Middle frontal gyrus (tissue), 1 donor: ENCODE measurements at regions not wholly inside any gene's neighbourhood (a gene's known extent, or its start where the extent isn't known, plus 50 kb on each side); places are given as distances from the start of the nearest gene placed in this dataset.
"Not testable (repeated sequence)": the region's sequence is repeated elsewhere in the genome, so short reads cannot be mapped to it uniquely, and the experiment has no call there.

ENCODE experiments used
- DNase-seq: peaks from one replicate; pipeline ENCODE4 v3.0.0-alpha.2; 2015; ENCODE audit warnings: low spot score; ENCODE audit errors: extremely low spot score

DNA sequence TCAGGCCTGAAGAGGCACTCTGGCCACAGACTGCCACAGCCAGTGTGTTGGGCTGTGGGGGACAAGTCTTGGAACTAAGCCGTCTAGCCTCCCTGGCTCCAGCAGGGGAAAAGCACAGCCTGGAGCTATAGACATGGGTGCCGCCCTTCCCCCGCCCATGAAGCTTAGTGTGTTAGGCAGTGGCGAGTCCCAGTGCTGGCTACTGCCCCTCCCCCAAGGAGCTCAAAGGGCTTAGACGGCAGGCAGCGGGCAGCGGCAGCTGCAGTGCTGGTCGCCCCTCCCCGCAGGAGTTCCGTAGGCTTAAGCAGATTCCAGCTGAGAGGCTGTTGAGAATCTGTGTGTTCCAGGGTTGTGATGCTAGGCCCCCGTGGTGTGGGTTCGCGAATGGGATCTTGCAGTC, 135.8 kb upstream of the RORA start:
- no peak for DNase-seq

DNA sequence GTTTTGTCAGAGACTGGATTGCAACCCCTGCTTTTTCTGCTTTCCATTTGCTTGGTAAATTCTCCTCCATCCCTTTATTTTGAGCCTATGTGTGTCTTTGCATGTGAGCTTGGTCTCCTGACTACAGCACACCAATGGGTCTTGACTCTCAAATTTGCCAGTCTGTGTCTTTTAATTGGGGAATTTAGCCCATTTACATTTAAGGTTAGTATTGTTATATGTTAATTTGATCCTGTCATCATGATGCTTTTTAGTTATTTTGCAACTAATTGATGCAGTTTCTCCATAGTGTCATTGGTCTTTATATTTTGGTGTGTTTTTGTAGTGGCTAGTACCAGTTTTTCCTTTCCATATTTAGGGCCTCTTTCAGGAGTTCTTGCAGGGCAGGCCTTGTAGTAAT, 133.8 kb upstream of the RORA start:
- DNase-seq = not testable (repeated sequence)

DNA sequence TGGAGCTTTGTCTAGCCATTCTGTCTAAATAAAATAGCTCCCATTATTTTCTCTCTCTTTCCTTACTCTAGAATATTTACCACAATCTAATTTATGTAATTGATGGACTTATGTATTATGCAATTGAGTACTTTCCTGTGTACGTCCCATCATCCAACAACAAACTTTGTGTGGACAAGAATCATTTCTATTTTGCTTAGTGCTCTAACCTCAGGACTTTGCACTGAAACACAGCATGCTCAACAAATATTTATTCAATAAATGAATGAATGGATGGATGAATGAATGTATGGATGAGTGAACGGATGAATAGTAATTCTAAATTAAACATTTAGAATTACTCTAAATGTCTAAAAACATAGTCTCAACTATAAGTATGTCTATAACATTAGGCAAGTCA, 115.2 kb upstream of the RORA start:
- DNase-seq = no peak

DNA sequence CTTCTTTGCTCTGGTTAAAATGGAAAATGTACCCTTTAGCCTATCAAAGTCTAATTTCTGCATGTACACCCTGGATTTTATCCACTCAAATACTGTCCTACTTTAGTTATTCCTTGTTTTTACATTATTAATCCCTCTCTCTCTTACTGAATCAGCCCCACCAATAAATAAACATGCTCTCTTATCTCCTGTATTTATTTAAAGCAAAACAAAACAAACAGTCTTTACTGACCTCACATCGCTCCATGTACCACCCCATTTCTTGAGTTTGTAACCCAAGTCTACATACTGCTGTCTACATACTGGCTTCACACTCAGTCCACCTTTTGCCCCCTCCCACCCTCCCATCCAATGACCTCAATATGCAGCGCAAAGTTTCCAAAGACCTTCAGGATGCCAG, 113.3 kb upstream of the RORA start:
- DNase-seq = no peak

DNA sequence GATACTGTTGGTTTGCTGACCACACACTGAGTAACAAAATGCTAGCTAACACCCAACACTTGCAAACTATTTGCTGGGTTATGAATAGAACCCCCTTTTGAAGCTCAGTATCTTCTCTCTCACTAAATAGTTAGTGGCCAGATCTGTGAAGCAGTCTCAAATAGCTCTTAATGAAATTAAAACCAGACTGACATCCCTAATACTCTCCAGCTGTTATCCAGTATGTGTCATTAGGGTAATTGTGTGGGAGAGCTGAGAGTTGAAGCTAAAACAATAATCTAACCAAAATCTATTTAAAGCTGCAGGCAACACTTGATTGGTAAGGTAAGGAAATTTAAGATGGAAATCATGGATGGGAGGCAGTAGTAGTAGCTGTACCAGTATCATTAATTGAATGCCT, 110.4 kb upstream of the RORA start:
- DNase-seq = no peak

DNA sequence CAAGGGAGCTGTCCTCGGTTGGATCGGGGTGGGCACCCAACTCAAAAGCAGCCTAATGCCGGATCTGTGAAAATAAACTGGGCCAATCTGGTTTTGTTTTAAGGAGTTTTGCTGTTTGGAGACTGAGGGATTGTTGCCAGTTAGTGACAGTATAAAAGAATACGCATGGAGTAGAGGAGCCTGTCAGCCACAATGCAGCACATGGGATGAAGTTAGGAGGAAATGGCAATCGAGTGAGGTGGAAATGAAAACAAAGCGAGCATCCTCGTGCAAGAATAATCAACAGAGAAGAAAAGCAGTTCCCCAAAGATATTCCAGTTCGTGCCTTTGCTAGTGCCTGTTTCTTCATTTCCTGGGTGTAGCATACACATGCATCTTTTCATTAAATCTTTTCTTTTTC, 108.4 kb upstream of the RORA start:
- DNase-seq = no peak

DNA sequence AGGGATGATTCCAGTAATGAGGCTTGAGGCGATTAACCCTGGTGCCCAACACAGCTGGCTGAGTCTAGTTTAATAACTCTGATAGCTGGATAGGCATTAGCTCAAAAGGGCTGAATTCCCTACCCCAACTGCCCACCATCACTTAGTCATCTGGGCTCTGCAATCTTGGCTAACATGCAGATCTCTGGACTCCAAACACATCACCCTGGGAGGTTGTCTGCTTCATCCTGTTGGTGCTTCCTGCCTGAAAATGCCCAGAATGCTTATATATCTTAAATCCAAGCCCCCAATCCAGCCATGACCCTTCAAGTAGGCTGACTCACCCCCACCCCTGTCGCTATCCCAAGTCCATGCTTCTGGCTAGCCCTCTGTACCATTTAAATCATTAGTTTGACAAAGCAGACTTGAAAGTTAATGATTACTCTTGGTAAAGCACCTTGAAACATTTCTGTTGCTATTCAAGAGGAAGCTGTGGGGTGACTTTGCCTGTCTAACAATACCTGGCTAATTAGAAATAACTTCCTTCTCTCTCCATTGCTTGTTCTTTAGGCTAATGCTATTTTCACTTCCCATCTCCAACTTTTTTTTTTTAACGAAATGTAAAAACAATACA, 107.0 kb upstream of the RORA start:
- no peak for DNase-seq

DNA sequence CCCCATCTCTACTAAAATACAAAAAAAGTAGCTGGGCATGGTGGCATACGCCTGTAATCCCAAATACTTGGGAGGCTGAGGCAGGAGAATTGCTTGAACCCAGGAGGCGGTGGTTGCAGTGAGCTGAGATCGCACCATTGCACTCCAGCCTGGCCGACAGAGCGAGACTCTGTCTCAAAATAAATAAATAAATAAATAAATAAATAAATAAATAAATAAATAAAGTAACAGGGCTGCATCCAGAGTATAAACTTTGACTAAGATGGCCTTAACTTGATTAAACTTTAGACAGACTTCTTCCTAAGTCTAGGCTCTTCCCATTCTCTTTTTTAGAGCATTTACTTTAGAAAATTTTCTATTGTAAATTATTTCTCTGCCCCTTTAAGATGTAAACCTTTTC, 105.6 kb upstream of the RORA start:
- not testable (repeated sequence) for DNase-seq

DNA sequence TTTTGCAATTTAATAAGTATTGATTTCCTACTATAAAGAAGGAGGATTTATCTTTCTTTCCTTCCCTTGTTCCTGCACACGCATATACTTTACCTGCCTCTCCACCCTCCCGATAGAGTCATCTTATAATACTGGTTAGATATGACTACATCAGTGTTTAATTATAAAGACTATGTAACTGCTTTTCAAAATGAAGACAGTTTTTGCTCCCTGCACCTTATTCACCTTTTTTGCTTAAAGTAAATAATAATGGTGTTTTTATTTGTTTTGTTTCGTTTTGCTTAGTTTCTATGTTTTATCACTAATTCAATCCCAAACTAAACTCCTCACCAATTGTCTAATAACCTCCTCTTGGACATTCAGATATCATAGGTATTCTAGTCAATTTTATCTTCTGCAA, 101.9 kb upstream of the RORA start:
- no peak for DNase-seq

DNA sequence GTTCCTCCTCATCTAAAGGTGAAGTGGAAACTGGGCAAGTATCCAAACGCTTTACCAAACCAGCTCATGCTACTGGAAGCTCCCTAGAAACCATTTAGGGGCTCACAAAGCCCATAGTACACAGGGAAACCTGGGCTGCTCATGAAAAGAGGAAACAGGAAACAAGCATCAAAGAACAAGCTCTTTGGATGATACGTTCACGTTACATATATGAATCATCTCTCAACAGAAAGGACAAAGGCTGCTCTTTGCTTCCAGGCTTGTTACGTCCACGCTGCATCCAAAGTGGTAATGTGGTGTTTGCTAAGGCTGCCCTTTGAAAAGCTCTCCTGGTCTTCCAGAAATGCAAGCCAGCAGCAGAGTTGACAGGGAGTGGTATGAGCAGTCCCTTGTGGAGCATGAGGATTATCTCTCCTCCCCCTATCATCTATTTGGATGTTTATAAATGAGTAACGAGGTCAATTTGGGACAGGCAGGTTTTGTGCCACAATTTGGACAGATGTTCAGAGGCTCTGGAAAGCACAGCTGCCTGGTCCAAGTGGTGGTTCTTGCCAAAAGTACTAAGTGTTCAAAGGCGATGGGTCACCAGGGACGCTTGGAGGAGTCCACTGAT, 98.0 kb upstream of the RORA start:
- no peak for DNase-seq

DNA sequence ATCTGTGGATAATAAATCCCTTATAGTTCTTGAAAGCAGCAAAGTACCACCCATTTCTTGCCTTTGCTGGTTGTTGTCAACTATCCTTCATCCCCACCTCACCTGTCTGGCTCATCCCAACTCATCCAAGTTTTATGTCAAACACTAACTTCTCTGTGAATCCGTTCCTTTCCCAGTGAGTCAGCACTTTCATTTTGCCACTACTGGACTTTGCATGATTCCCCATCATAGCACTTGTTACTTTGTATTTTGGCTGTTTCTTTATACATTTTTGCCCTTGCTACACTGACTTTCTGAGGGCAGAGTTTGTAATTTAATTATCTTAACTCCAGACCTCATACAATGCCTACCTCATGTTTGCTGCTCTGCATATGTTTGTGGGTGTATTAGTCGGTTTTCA, 90.8 kb upstream of the RORA start:
- no peak for DNase-seq

DNA sequence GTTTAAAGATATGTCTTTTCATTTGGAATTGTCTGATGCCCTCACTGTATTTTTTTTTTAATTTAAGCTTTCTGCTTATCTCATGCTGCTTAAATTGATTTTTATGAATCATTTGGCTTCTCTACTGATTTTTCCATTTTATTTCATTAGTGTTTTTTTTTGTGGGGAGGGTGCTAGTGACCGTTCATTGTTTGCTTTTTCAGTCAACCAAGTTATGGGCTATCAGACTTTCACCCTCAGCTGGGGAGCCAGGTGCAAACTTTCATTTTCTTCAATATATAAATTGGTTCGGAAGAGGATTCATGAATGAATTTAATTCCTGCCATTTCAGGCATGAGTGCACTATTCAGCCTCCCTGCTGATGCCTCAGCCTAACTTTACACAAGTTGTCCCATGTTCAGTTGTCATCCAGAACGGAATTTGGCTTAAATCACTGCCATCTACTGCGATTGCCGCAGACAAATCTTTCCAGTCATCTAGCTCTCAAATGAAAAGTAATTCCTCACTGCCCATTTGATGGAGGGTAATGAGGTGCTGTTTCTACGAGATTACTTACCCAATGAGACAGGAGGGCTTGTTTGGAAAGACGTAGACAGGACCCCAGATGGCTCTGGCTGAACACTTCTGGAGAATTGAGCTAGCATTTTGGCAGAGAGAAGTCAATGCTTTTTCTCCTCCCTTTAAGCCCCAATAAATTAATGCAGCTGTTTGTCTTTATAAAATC, 89.9 kb upstream of the RORA start:
- no peak for DNase-seq

DNA sequence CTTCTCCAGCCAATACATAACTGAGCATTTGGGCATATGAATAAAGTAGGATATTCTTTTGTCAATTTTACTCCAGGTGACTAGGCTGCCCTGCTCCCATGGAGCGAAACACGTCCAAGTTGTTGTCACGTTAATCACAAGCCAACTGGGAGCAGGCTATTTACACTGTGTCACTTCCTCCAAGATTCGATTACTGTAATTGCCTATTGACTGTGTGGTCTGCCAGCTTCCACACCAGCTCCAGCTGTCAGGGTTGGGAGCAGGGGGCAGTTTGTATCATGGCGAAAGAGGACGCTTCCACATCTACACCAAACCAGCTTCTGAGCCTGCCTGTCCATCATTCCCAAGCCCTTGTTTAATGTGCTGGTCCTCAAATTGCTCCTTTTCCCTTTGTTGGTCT, 89.2 kb upstream of the RORA start:
- no peak for DNase-seq

DNA sequence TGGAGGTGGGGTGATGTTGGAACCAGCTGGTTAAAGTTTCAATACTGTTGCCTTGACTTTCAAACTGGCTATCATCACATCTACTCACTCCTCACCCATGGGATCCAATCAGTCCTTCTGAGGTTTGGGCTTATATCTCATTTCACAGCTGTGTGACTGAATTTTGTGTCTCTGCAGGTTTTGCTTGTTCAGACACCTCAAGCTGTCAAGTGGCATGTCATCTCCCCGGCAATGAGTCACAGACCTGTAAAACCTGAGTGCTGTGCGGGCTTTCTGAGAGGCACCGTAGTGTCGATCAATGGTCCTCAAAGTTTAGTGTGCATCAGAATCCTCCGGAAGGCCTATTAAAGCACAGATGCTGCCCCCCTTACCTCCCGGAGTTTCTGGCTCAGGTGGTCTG, 86.4 kb upstream of the RORA start:
- no peak for DNase-seq

DNA sequence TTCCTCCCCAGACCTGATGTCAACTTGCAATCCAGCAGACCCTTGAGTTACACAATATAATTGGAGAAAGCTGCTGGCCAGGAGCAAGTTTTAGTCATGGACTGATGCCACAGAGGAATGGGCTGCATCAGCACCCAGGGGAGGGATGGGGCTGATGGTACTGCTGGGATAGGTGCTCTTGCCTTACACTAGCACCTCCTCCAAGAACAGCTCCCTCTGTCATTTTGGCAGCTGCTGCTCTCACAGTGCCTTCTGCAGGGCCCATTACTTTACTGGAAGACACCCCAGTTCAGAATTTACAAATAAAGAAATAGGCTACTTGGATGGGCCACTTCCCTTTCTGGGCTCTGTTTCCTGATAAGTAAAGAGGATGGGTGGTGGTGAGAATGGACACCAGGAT, 85.3 kb upstream of the RORA start:
- no peak for DNase-seq

DNA sequence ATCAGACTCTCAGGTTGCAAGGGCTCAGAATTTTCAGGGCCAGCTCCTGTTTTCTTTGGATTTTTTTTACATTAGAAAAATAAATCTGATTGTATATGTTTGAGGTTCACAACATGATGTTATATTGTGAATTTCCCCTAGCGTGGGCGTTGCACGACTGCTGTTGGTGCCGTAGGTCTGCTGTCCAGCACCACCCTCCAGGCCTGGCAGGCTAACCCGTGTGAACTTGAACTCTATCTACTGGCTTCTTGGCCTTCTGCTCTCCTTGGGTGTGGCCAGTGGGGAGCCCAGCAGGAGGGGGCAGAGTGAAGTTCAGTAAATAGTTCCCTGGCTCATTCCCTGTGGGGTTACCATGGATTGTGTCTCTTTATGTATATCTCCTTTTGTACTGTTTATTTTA, 80.5 kb upstream of the RORA start:
- DNase-seq = no peak

DNA sequence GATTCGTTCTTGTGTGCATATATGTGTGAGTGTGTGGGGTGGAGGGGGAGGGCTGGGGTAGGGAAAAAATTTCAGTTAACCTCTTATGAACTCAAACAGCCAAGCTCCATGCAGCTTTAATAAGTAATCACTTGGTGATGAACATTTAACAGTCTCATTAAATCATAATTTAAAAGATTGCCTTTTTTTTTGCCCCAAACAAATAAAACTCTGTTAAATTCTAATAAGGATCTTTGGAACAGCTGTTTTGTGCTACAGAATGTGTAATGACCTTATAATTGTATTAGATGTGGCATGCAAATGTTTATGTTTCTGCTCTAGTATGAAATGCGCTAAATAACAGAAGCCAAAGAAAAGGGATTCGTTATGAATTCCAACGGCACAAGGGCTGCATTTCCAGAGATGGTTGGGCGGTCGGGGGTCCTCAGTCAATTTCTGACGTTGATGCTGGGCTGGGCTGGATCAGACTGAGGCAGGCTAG, 80.0 kb upstream of the RORA start:
- DNase-seq = no peak

DNA sequence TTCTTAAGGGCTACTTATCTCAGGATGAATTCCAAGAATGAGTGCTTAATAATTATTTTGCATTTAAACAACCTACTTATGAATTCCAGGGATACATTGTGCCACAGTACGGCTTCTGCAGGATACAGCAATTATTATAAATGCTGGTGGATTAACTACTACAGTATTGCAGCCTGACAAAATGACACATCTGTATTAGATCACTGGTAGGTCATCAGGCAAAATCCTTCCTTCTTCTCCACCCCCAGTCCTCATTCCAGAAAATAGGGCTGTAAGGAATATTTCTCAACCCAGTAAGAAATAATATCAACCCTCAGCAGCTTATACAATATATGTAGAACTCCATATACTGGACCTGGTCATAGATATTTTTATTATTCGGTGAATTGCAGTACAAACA, 79.3 kb upstream of the RORA start:
- no peak for DNase-seq

DNA sequence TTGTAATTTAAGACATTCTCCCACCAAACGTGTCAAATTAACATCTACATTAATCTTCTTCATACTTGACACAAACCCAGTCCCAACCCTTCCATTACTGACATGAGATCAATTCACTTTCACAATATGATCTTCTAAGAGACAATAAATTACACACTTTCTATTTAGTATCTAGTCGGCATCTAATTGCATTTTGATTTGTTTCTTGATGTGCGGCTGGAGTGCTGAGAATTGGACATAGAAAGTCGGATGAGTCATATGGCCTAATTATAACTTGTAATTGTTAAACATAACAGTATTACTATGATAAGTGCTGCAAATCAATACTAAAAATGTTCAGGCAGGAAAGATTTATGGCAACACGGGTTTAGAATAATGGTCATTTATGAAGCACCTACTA, 78.4 kb upstream of the RORA start:
- no peak for DNase-seq

DNA sequence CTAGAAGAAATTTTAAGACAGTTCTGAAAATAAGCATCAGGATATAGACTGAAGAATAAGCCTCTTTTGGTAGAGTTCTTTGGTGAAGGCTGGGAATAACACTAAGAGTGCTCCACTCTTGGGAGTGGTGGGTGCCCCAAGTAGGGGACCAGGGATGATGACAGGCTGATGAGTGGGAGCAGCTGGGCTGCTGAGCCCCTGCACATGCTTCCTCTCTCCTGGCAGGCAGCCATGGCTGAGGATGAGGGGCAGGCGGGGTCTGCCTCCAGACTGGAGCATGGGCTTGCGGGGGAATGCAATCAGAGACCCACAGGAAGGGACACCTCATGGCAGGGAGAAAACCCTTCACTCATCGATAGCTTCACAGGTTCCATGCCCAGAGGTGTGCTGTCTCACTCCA, 72.6 kb upstream of the RORA start:
- no peak for DNase-seq

DNA sequence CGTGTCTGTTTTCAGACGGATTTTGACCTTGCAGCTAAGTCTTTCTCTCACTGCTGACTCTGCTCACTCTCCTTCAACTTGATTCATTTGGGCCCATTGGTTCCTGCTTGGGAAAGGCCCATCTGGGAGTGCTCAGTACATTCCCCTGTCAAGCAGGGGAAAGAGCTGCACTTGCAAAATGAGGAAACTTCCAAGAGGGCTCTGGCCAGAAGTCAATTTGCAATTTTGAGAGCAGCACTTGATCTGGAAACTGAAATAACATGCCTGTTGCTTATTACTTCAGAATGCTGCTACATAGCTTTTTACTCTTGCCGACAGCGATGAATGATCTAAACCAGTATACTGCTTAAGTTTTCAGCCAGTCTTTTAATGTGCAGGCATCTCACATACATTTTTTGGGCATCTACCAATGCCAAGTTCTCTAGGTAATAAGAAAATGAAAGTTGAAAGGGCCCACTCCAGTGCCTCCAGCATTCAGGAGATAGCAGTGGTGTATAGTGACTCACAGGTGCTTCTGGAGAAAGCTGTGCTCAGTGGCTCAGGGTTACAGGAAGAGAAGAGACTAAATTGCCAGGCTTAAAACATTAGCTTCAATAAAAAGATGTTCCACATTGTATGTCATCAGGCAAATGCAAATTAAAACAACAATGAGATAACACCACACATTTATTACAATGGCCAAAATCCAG, 70.1 kb upstream of the RORA start:
- DNase-seq = no peak

DNA sequence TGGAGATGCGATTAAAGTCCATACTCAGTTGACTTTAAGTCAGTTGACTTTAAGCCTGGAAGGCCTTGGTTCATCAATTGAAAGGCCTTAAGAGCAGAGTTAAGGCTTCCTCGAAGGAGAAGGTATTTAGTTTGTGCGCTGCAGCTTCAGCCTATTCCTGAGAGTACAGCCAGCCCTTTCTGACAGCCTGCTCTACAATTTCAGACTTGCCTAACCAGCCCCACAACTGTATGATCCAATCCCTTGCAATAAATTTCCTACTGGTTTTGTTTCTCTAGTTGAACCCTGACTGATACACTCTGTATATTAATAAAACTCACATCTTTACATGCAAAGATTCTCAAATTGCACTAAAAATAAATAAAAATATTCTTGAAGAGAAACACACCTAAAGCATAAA, 66.1 kb upstream of the RORA start:
- DNase-seq = no peak
